Activated naive CD8-positive, alpha-beta T cell treated with anti-CD3 and anti-CD28 coated beads, Interleukin-2, amount 50 U/mL, for 24 hours (primary cell): ENCODE measurements at regions not wholly inside any gene's neighbourhood (a gene's known extent, or its start where the extent isn't known, plus 50 kb on each side); places are given as distances from the start of the nearest gene placed in this dataset.

ENCODE experiments used
- ATAC-seq: fragments of 150-1000 bp; cut with Tn5 transposase; one replicate; pipeline ENCODE4 v1.10.0; 2021
- DNase-seq: peaks from one replicate; pipeline ENCODE4 v3.0.0; 2021
- H3K27ac Mint-ChIP-seq: one replicate; pipeline ENCODE4 v1.8.0; 2021; ENCODE audit warnings: mild to moderate bottlenecking, mixed read lengths
- H3K27me3 Mint-ChIP-seq: one replicate; pipeline ENCODE4 v1.8.0; 2021; ENCODE audit warnings: mixed read lengths
- H3K36me3 Mint-ChIP-seq: one replicate; pipeline ENCODE4 v1.8.0; 2021; ENCODE audit warnings: low read depth, mixed read lengths
- H3K4me1 Mint-ChIP-seq: one replicate; pipeline ENCODE4 v1.8.0; 2021; ENCODE audit warnings: mixed read lengths
- H3K4me3 Mint-ChIP-seq: one replicate; pipeline ENCODE4 v1.8.0; 2021; ENCODE audit warnings: mild to moderate bottlenecking, moderate library complexity, mixed read lengths
- H3K9me3 Mint-ChIP-seq: one replicate; pipeline ENCODE4 v1.8.0; 2021; ENCODE audit warnings: mixed read lengths

- H3K27ac Mint-ChIP-seq = no peak overlapping the region
- H3K9me3 Mint-ChIP-seq = no peaks in the 10 kb centered on the region
- no peak overlapping the region for H3K4me3 Mint-ChIP-seq
- no peaks in the 10 kb centered on the region for H3K36me3 Mint-ChIP-seq
- no peaks in the 10 kb centered on the region for H3K4me1 Mint-ChIP-seq
- no peaks in the 10 kb centered on the region for H3K27me3 Mint-ChIP-seq
- no peak for DNase-seq
- no peak for ATAC-seq
These were observed 372.0 kb downstream of the SHANK2 start for GRCh38 chr11:70880416-70880815.

GRCh38 chr11:70881948-70882715 is 370.2 kb downstream of the SHANK2 start:
- no peak overlapping the region for H3K27ac Mint-ChIP-seq

GRCh38 chr11:70882716-70883085 is 369.7 kb downstream of the SHANK2 start:
- H3K4me1 Mint-ChIP-seq = no peaks in the 10 kb centered on the region
- DNase-seq (no peak), ATAC-seq (no peak)
- no peaks in the 10 kb centered on the region for H3K36me3 Mint-ChIP-seq
- H3K27me3 Mint-ChIP-seq = no peaks in the 10 kb centered on the region
- H3K4me3 Mint-ChIP-seq = no peak overlapping the region
- no peaks in the 10 kb centered on the region for H3K9me3 Mint-ChIP-seq
- H3K27ac Mint-ChIP-seq = no peak overlapping the region

More at GRCh38 chr11:70881948-70882715, 370.2 kb downstream of the SHANK2 start:
- DNase-seq (no peak), ATAC-seq (no peak)
- no peaks in the 10 kb centered on the region for H3K27me3 Mint-ChIP-seq
- no peaks in the 10 kb centered on the region for H3K36me3 Mint-ChIP-seq
- no peak overlapping the region for H3K4me3 Mint-ChIP-seq
- H3K9me3 Mint-ChIP-seq = no peaks in the 10 kb centered on the region
- H3K4me1 Mint-ChIP-seq = no peaks in the 10 kb centered on the region

- DNase-seq (no peak), ATAC-seq (no peak)
- Mint-ChIP-seq H3K4me1 (no peaks in the 10 kb centered on the region), H3K27ac (no peak overlapping the region), H3K9me3 (no peaks in the 10 kb centered on the region), H3K4me3 (no peak overlapping the region), H3K27me3 (no peaks in the 10 kb centered on the region), H3K36me3 (no peaks in the 10 kb centered on the region)
These were observed 368.9 kb downstream of the SHANK2 start for GRCh38 chr11:70883323-70883940.

GRCh38 chr11:70883973-70884623 is 368.3 kb downstream of the SHANK2 start:
- no peak for ATAC-seq
- Mint-ChIP-seq H3K27me3 (no peaks in the 10 kb centered on the region), H3K4me1 (no peaks in the 10 kb centered on the region), H3K9me3 (no peaks in the 10 kb centered on the region), H3K4me3 (no peak overlapping the region), H3K27ac (no peak overlapping the region), H3K36me3 (no peaks in the 10 kb centered on the region)
- no peak for DNase-seq

GRCh38 chr11:70885281-70886231 is 366.8 kb downstream of the SHANK2 start:
- Mint-ChIP-seq H3K36me3 (no peaks in the 10 kb centered on the region), H3K4me3 (no peak overlapping the region), H3K27ac (no peak overlapping the region), H3K9me3 (no peaks in the 10 kb centered on the region), H3K4me1 (no peaks in the 10 kb centered on the region), H3K27me3 (no peaks in the 10 kb centered on the region)
- no peak for ATAC-seq
- DNase-seq = no peak

- Mint-ChIP-seq H3K4me3 (no peak overlapping the region), H3K4me1 (no peaks in the 10 kb centered on the region), H3K27ac (no peak overlapping the region), H3K27me3 (no peaks in the 10 kb centered on the region), H3K9me3 (no peaks in the 10 kb centered on the region), H3K36me3 (no peaks in the 10 kb centered on the region)
- DNase-seq (no peak), ATAC-seq (no peak)
These were observed 366.1 kb downstream of the SHANK2 start for GRCh38 chr11:70886256-70886655.

GRCh38 chr11:70886676-70887541 is 365.5 kb downstream of the SHANK2 start:
- Mint-ChIP-seq H3K27me3 (no peaks in the 10 kb centered on the region), H3K9me3 (no peaks in the 10 kb centered on the region), H3K4me3 (no peak overlapping the region), H3K36me3 (no peaks in the 10 kb centered on the region), H3K27ac (no peak overlapping the region), H3K4me1 (no peaks in the 10 kb centered on the region)
- ATAC-seq = no peak
- no peak for DNase-seq

- Mint-ChIP-seq H3K36me3 (no peaks in the 10 kb centered on the region), H3K27ac (no peak overlapping the region), H3K27me3 (no peaks in the 10 kb centered on the region), H3K9me3 (no peaks in the 10 kb centered on the region), H3K4me1 (no peaks in the 10 kb centered on the region), H3K4me3 (no peak overlapping the region)
- DNase-seq (no peak), ATAC-seq (no peak)
These were observed 364.9 kb downstream of the SHANK2 start for GRCh38 chr11:70887542-70887827.

- Mint-ChIP-seq H3K27ac (no peak overlapping the region), H3K27me3 (no peaks in the 10 kb centered on the region), H3K36me3 (no peaks in the 10 kb centered on the region)
These were observed 364.3 kb downstream of the SHANK2 start for GRCh38 chr11:70888061-70888460.

GRCh38 chr11:70889411-70889810 is 363.0 kb downstream of the SHANK2 start:
- no peak overlapping the region for H3K27ac Mint-ChIP-seq

More at GRCh38 chr11:70888061-70888460, 364.3 kb downstream of the SHANK2 start:
- H3K9me3 Mint-ChIP-seq = no peaks in the 10 kb centered on the region
- no peak overlapping the region for H3K4me3 Mint-ChIP-seq
- DNase-seq (no peak), ATAC-seq (no peak)
- H3K4me1 Mint-ChIP-seq = no peaks in the 10 kb centered on the region

GRCh38 chr11:70891844-70892380 is 360.5 kb downstream of the SHANK2 start:
- Mint-ChIP-seq H3K36me3 (no peaks in the 10 kb centered on the region), H3K4me3 (no peak overlapping the region), H3K27me3 (no peaks in the 10 kb centered on the region), H3K4me1 (no peaks in the 10 kb centered on the region), H3K9me3 (peaks cover 6% of the 10 kb centered on the region), H3K27ac (no peak overlapping the region)
- no peak for DNase-seq
- no peak for ATAC-seq

More at GRCh38 chr11:70889411-70889810, 363.0 kb downstream of the SHANK2 start:
- Mint-ChIP-seq H3K36me3 (no peaks in the 10 kb centered on the region), H3K27me3 (no peaks in the 10 kb centered on the region), H3K4me3 (no peak overlapping the region), H3K4me1 (no peaks in the 10 kb centered on the region), H3K9me3 (no peaks in the 10 kb centered on the region)
- no peak for ATAC-seq
- DNase-seq = no peak

GRCh38 chr11:70892889-70893288 is 359.5 kb downstream of the SHANK2 start:
- no peak for DNase-seq
- no peaks in the 10 kb centered on the region for H3K27me3 Mint-ChIP-seq
- no peak for ATAC-seq
- no peaks in the 10 kb centered on the region for H3K36me3 Mint-ChIP-seq
- peaks cover 11% of the 10 kb centered on the region for H3K9me3 Mint-ChIP-seq
- H3K27ac Mint-ChIP-seq = no peak overlapping the region
- no peak overlapping the region for H3K4me3 Mint-ChIP-seq
- H3K4me1 Mint-ChIP-seq = no peaks in the 10 kb centered on the region
